Smooth muscle cell (in vitro differentiated cells): ENCODE measurements at regions not wholly inside any gene's neighbourhood (a gene's known extent, or its start where the extent isn't known, plus 50 kb on each side); places are given as distances from the start of the nearest gene placed in this dataset.
"Not testable (repeated sequence)": the region's sequence is repeated elsewhere in the genome, so short reads cannot be mapped to it uniquely, and the experiment has no call there.

Experiments used
- DNase-seq: peaks from one replicate; lab custom pipeline; 2025; ENCODE audit not compliant: unreplicated experiment; lab: John Stamatoyannopoulos, UW
- H2AFZ ChIP-seq: fragments of 200-600 bp; sonication (generic); 2 replicates; pipeline ENCODE4 v1.6.0; 2016; ENCODE audit warnings: antibody characterized with exemption, low read depth, mild to moderate bottlenecking
- H3F3A ChIP-seq: fragments of 200-600 bp; sonication (generic); 2 replicates; pipeline ENCODE4 v1.6.0; 2017; ENCODE audit warnings: antibody characterized with exemption, low read depth
- H3K27ac ChIP-seq: fragments of 200-600 bp; sonication (generic); 2 replicates; pipeline ENCODE4 v1.5.1; 2016; ENCODE audit warnings: low read depth, mild to moderate bottlenecking
- H3K27me3 ChIP-seq: fragments of 200-600 bp; sonication (generic); 2 replicates; pipeline ENCODE4 v1.6.1; 2016; ENCODE audit warnings: low read depth, mild to moderate bottlenecking
- H3K36me3 ChIP-seq: fragments of 200-600 bp; sonication (generic); 2 replicates; pipeline ENCODE4 v1.5.1; 2016; ENCODE audit warnings: low read depth
- H3K4me1 ChIP-seq: fragments of 200-600 bp; sonication (generic); 2 replicates; pipeline ENCODE4 v1.5.1; 2016; ENCODE audit warnings: low read depth
- H3K4me2 ChIP-seq: fragments of 200-600 bp; sonication (generic); 2 replicates; pipeline ENCODE4 v1.6.0; 2016; ENCODE audit warnings: mild to moderate bottlenecking
- H3K4me3 ChIP-seq: fragments of 200-600 bp; sonication (generic); 2 replicates; pipeline ENCODE4 v1.5.1; 2016; ENCODE audit warnings: mild to moderate bottlenecking
- H3K79me2 ChIP-seq: fragments of 200-600 bp; sonication (generic); 2 replicates; pipeline ENCODE4 v1.6.0; 2016; ENCODE audit warnings: low read depth, mild to moderate bottlenecking
- H3K9ac ChIP-seq: fragments of 200-600 bp; sonication (generic); 2 replicates; pipeline ENCODE4 v1.6.0; 2016; ENCODE audit warnings: low read depth
- H3K9me3 ChIP-seq: fragments of 200-600 bp; sonication (generic); replicated peaks from 2 replicates; pipeline ENCODE4 v1.5.1; 2016; ENCODE audit warnings: low read depth
- H4K20me1 ChIP-seq: fragments of 200-600 bp; sonication (generic); 2 replicates; pipeline ENCODE4 v1.6.0; 2016; ENCODE audit warnings: low read depth
- CTCF ChIP-seq: fragments of 200-600 bp; sonication (generic); IDR thresholded peaks from 2 replicates; pipeline ENCODE4 v1.5.1; 2017; ENCODE audit warnings: borderline replicate concordance, mild to moderate bottlenecking, antibody characterized with exemption; ENCODE audit not compliant: insufficient read depth, poor library complexity, severe bottlenecking
- WGBS: methylation state at CpG from one replicate; pipeline ENCODE4 v1.1.7; 2016; ENCODE audit warnings: low lambda C conversion rate; 5-methylcytosine and 5-hydroxymethylcytosine counted together

GRCh38 chr12:84463741-84464495 lies 448.7 kb downstream of the SLC6A15 start:
- no peaks in the 10 kb centered on the region for H3K4me1 ChIP-seq
- H3F3A ChIP-seq, result no peaks in the 10 kb centered on the region
- no peaks in the 10 kb centered on the region for H3K9me3 ChIP-seq
- no peak overlapping the region for H2AFZ ChIP-seq
- no peaks in the 10 kb centered on the region for H3K27me3 ChIP-seq
- no peak overlapping the region for H3K9ac ChIP-seq
- H4K20me1 ChIP-seq, result no peaks in the 10 kb centered on the region
- 71% methylated on average over 2 of the region's 2 CpGs for WGBS
- no peaks in the 10 kb centered on the region for H3K79me2 ChIP-seq
- no peak for TF ChIP-seq CTCF
- no peak for DNase-seq
- H3K4me3 ChIP-seq, result no peak overlapping the region
- no peak overlapping the region for H3K27ac ChIP-seq
- H3K4me2 ChIP-seq, result no peak overlapping the region
- no peaks in the 10 kb centered on the region for H3K36me3 ChIP-seq

- Histone ChIP-seq H3K36me3 (no peaks in the 10 kb centered on the region), H3K27me3 (no peaks in the 10 kb centered on the region), H3K79me2 (no peaks in the 10 kb centered on the region), H3K4me1 (no peaks in the 10 kb centered on the region), H3K9me3 (no peaks in the 10 kb centered on the region), H3K9ac (no peak overlapping the region), H3F3A (no peaks in the 10 kb centered on the region), H3K4me3 (no peak overlapping the region), H3K4me2 (no peak overlapping the region), H3K27ac (no peak overlapping the region), H2AFZ (no peak overlapping the region), H4K20me1 (no peaks in the 10 kb centered on the region)
- TF ChIP-seq CTCF, result no peak
- 26% methylated on average over 2 of the region's 2 CpGs for WGBS
- DNase-seq, result no peak
Measured at GRCh38 chr12:84455598-84455997, 457.0 kb downstream of the SLC6A15 start.

DNA sequence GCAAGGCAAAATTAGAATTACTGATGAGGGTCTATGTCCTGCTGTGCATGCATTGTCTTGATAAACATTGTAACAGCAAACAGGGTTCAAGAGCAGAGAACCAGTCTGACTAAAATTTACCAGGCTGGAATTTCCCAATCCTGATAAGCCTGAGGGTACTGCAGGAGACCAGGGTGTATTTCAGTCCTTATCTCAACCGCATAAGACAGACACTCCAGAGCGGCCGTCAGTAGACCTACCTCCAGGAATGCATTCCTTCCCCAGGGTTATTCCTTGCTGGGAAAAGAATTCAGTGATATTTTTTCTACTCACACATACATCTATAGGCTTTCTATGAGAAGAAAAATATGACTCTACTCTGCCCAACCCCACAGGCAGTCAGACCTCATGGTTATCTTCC lies 466.1 kb downstream of the SLC6A15 start:
- not testable (repeated sequence) for DNase-seq, H3K4me1 ChIP-seq, H3K9me3 ChIP-seq, H2AFZ ChIP-seq, H3K27me3 ChIP-seq, H3K4me2 ChIP-seq, H3K36me3 ChIP-seq, H4K20me1 ChIP-seq, H3F3A ChIP-seq, H3K9ac ChIP-seq, H3K27ac ChIP-seq, H3K79me2 ChIP-seq, H3K4me3 ChIP-seq
- WGBS, result 74% methylated on average over 3 of the region's 3 CpGs

DNA sequence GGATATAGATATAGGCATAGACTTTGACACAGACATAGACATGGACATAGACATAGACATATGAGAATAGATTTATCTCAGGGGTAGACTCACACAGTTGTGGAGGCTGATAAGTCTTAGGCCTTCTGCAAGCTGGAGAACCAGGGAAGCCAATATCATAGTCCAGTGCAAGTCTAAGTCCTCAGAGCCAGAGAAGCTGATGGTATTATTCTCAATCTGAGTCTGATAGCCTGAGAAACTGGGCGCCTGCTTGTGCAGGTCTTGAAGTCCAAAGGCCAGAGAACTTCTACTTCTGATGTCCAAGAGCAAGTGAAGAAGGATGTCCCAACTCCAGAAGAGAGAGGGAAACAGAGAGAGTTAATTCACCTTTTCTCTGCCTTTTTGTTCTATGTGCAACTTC lies 476.5 kb downstream of the SLC6A15 start:
- H3K79me2 ChIP-seq, result no peaks in the 10 kb centered on the region
- TF ChIP-seq CTCF, result no peak

More for the DNA sequence above, 476.5 kb downstream of the SLC6A15 start:
- Histone ChIP-seq H3K4me3 (no peak overlapping the region), H4K20me1 (no peaks in the 10 kb centered on the region), H3K36me3 (no peaks in the 10 kb centered on the region), H3K4me1 (no peaks in the 10 kb centered on the region), H3K27me3 (no peaks in the 10 kb centered on the region), H3K9me3 (no peaks in the 10 kb centered on the region), H3K9ac (no peak overlapping the region), H3K4me2 (no peak overlapping the region), H3K27ac (no peak overlapping the region), H2AFZ (no peak overlapping the region), H3F3A (no peaks in the 10 kb centered on the region)
- no peak for DNase-seq
- 100% methylated on average over 1 of the region's 1 CpG for WGBS
